K562 (cell line): ENCODE measurements at regions not wholly inside any gene's neighbourhood (a gene's known extent, or its start where the extent isn't known, plus 50 kb on each side); places are given as distances from the start of the nearest gene placed in this dataset.

Experiments used
- ATAC-seq: fragments of 200-7000 bp; cut with Tn5 transposase; 3 replicates; pipeline ENCODE4 v1.9.1; 2020; ENCODE audit warnings: moderate library complexity
- BruUV-seq: library from RNA; stranded (reverse); fragments of 400-500 nt; replicated peaks from 2 replicates; lab custom pipeline; 2021; lab: Mats Ljungman, UMichigan
- CTCF ChIA-PET: fragments of 300-600 bp; formaldehyde crosslinking; extraction: SDS; loops from one replicate; lab custom pipeline; 2021; ENCODE audit warnings: low intra/inter-chr PET ratio; lab: Yijun Ruan, JAX
- POLR2A ChIA-PET: fragments of 300-600, 350-650 bp; sonication (Branson Sonifier 250); formaldehyde crosslinking; extraction: SDS; loops from one replicate; lab custom pipeline; 2021; ENCODE audit warnings: antibody characterized with exemption, inconsistent platforms; lab: Yijun Ruan, JAX
- DNase-seq, 4 experiments: peaks; one replicate each; pipeline versions ENCODE4 v3.0.0 to v3.0.0-alpha.2; 2011 to 2018; ENCODE audit warnings: low spot score in 3 of 4, mixed read lengths in 3 of 4; ENCODE audit errors: extremely low read depth in 1 of 4
- FAIRE-seq: peaks from 2 replicates; lab custom pipeline; 2011; peaks lifted over from hg19 to GRCh38; lab: Jason Lieb, UNC
- H2AFZ ChIP-seq: 2 replicates; pipeline ENCODE4 v1.6.0; 2011; ENCODE audit warnings: low read depth, low read length, control low read depth, inconsistent platforms
- H3K27ac ChIP-seq: fragments of 200-600 bp; 3 replicates; pipeline ENCODE4 v1.8.0; 2011; ENCODE audit warnings: low read depth, mild to moderate bottlenecking, control low read depth, inconsistent platforms, low read length, moderate library complexity, mixed read lengths; ENCODE audit errors: extremely low read depth
- H3K27me3 ChIP-seq, 2 experiments: fragments of 300-600 bp in 1 of 2; 2 replicates in 1 of 2; 3 replicates in 1 of 2; pipeline versions ENCODE4 v1.6.0 to v1.8.0; 2011; ENCODE audit warnings: inconsistent platforms in 2 of 2, low read length in 2 of 2, mild to moderate bottlenecking in 1 of 2, mixed read lengths in 1 of 2, moderate library complexity in 1 of 2; ENCODE audit not compliant: control insufficient read depth in 2 of 2, insufficient read depth in 2 of 2
- H3K36me3 ChIP-seq: fragments of 300-600 bp; 3 replicates; pipeline ENCODE4 v1.8.0; 2011; ENCODE audit warnings: mild to moderate bottlenecking, low read length, inconsistent platforms; ENCODE audit not compliant: control insufficient read depth, insufficient read depth
- H3K4me1 ChIP-seq, 2 experiments: fragments of 200-600 bp in 1 of 2; replicated peaks in 1 of 2; 2 replicates in 1 of 2; 3 replicates in 1 of 2; pipeline versions ENCODE4 v1.5.1 to v1.8.0; 2011; ENCODE audit warnings: inconsistent platforms in 2 of 2, low read length in 2 of 2, mild to moderate bottlenecking in 1 of 2, mixed read lengths in 1 of 2, moderate library complexity in 1 of 2; ENCODE audit not compliant: control insufficient read depth in 2 of 2, insufficient read depth in 2 of 2
- H3K4me2 ChIP-seq: 2 replicates; pipeline ENCODE4 v1.6.1; 2011; ENCODE audit warnings: low read length, control low read depth, inconsistent platforms, mixed read lengths; ENCODE audit not compliant: insufficient read depth
- H3K4me3 ChIP-seq: fragments of 200-600 bp; sonication (generic), shearing (Covaris generic); 2 replicates; pipeline ENCODE4 v1.5.1; 2016; ENCODE audit warnings: control low read depth, inconsistent platforms
- H3K79me2 ChIP-seq: fragments of 200-600 bp; 3 replicates; pipeline ENCODE4 v1.8.0; 2011; ENCODE audit warnings: low read length, inconsistent platforms; ENCODE audit not compliant: control insufficient read depth, insufficient read depth
- H3K9ac ChIP-seq, 2 experiments: 2 replicates each; pipeline versions ENCODE4 v1.6.0 to v1.6.1; 2011; ENCODE audit warnings: low read depth in 2 of 2, low read length in 2 of 2, control low read depth in 1 of 2, inconsistent platforms in 1 of 2, mild to moderate bottlenecking in 1 of 2, mixed read lengths in 1 of 2; ENCODE audit not compliant: insufficient read depth in 1 of 2
- H3K9me1 ChIP-seq: one replicate; pipeline ENCODE4 v1.6.0; 2011; ENCODE audit warnings: inconsistent platforms, mild to moderate bottlenecking, low read length, moderate library complexity; ENCODE audit not compliant: control insufficient read depth, insufficient read depth
- H3K9me3 ChIP-seq: replicated peaks from 2 replicates; pipeline ENCODE4 v1.5.1; 2011; ENCODE audit warnings: low read depth, low read length, inconsistent platforms; ENCODE audit not compliant: control insufficient read depth, insufficient read depth
- H4K20me1 ChIP-seq: replicated peaks from 2 replicates; pipeline ENCODE4 v1.6.1; 2011; ENCODE audit warnings: low read length, inconsistent platforms, mixed read lengths; ENCODE audit not compliant: control insufficient read depth, insufficient read depth
- ASH1L ChIP-seq: fragments of 450-650 bp; IDR thresholded peaks from 2 replicates; pipeline ENCODE4 v1.6.1; 2018; ENCODE audit warnings: borderline replicate concordance, mild to moderate bottlenecking, low read depth; ENCODE audit not compliant: partially characterized antibody
- HMBOX1 ChIP-seq: sonication (generic); IDR thresholded peaks from 2 replicates; pipeline ENCODE4 v1.6.1; 2016
- POLR2AphosphoS5 ChIP-seq: IDR thresholded peaks from 2 replicates; pipeline ENCODE4 v1.6.1; 2011; ENCODE audit warnings: mild to moderate bottlenecking, low read depth, low read length, moderate library complexity; ENCODE audit not compliant: control insufficient read depth, insufficient read depth
- RBM34 ChIP-seq: fragments of 200-400 bp; formaldehyde crosslinking; IDR thresholded peaks from 2 replicates; pipeline ENCODE4 v1.6.1; 2018; ENCODE audit warnings: low read length, borderline replicate concordance; ENCODE audit not compliant: insufficient read depth
- RREB1 ChIP-seq: fragments of 250-450 bp; sonication (Bioruptor Pico); IDR thresholded peaks from 2 replicates; pipeline ENCODE4 v1.4.0; 2020
- SREBF1 ChIP-seq: fragments of 150-350 bp; IDR thresholded peaks from 2 replicates; pipeline ENCODE4 v1.6.1; 2014; ENCODE audit warnings: antibody characterized with exemption, low read depth, low read length, borderline replicate concordance
- TCFL5 ChIP-seq: fragments of 250-450 bp; sonication (Bioruptor Pico); conservative IDR thresholded peaks from 2 replicates; pipeline ENCODE4 v1.6.1; 2021; ENCODE audit warnings: mild to moderate bottlenecking, moderate library complexity, matching md5 sums
- THAP12 ChIP-seq: fragments of 250-450 bp; sonication (Bioruptor Pico); IDR thresholded peaks from 2 replicates; pipeline ENCODE4 v1.9.0; 2021; ENCODE audit warnings: mild to moderate bottlenecking, inconsistent platforms
- ZNF146 ChIP-seq: IDR thresholded peaks from one replicate; pipeline ENCODE4 v1.6.1; 2018; ENCODE audit warnings: missing compliant biosample characterization; ENCODE audit not compliant: unreplicated experiment
- ZNF707 ChIP-seq: fragments of 250-450 bp; sonication (Bioruptor Pico); conservative IDR thresholded peaks from 2 replicates; pipeline ENCODE4 v1.8.0; 2022; ENCODE audit warnings: inconsistent platforms, mild to moderate bottlenecking, moderate library complexity
- WGBS: fragments of 100-300 bp; shearing (Covaris generic); methylation state at CpG from one replicate; pipeline ENCODE4 v1.1.6; 2016; ENCODE audit warnings: low coverage, mixed read lengths; ENCODE audit not compliant: insufficient coverage; ENCODE audit errors: missing lambda C conversion rate; 5-methylcytosine and 5-hydroxymethylcytosine counted together
- in situ Hi-C: fragments of 300-500 bp; cut with MboI; formaldehyde crosslinking; loops from 4 replicates; pipeline ENCODE4 v1.15.0; 2018; ENCODE audit warnings: inconsistent platforms, mixed read lengths
- intact Hi-C: fragments of 100-400 bp; cut with micrococcal nuclease; formaldehyde crosslinking; loops from 2 replicates; pipeline ENCODE4 v1.14.2; 2022

GRCh38 chr6:166036316-166037095 lies 131.1 kb downstream of the TBXT start:
- in situ Hi-C loops (no loop called here), intact Hi-C loops (no loop called here)
- ChIA-PET POLR2A (interaction anchor here (0.7 kb wide), 1 partner anchor 138 kb away, joined by 3 read pairs; no protein-coding TSS in a partner anchor), CTCF (no interaction called here)
- Histone ChIP-seq H3K27me3 (no peaks in the 10 kb centered on the region), H3K4me1 (no peaks in the 10 kb centered on the region), H3K4me2 (no peak overlapping the region), H3K36me3 (no peaks in the 10 kb centered on the region), H3K79me2 (no peaks in the 10 kb centered on the region), H2AFZ (no peak overlapping the region), H3K9me3 (no peaks in the 10 kb centered on the region), H3K27ac (no peak overlapping the region), H3K9ac (no peak overlapping the region), H3K4me3 (no peak overlapping the region), H4K20me1 (no peaks in the 10 kb centered on the region), H3K9me1 (no peaks in the 10 kb centered on the region)
- DNase-seq, result no peak
- FAIRE-seq, result no peak
- WGBS, result under 1% methylated on average over 7 of the region's 7 CpGs
- no peak for ATAC-seq
- no TSS peak for BruUV-seq
- no peak for TF ChIP-seq HMBOX1
- TF ChIP-seq THAP12 (CRISPR knock-in tag), result no peak
- TF ChIP-seq ZNF707, result no peak
- TF ChIP-seq TCFL5 (CRISPR knock-in tag), result no peak
- no peak for TF ChIP-seq SREBF1
- no peak for TF ChIP-seq POLR2AphosphoS5
- no peak for TF ChIP-seq ASH1L
- no peak for TF ChIP-seq RREB1
- no peak for TF ChIP-seq ZNF146
- TF ChIP-seq RBM34, result no peak
